NCI-H82 treated with DMSO at 0.1 percent for 48 hours (cell line): ENCODE measurements at regions not wholly inside any gene's neighbourhood (a gene's known extent, or its start where the extent isn't known, plus 50 kb on each side); places are given as distances from the start of the nearest gene placed in this dataset.

Experiments used
- DNase-seq: peaks from one replicate; lab custom pipeline; 2025; ENCODE audit not compliant: unreplicated experiment; lab: John Stamatoyannopoulos, UW

GRCh38 chr13:106178816-106179215 is 356.6 kb downstream of the EFNB2 start:
- no peak for DNase-seq

- peak; percentile 34 for DNase-seq
Observed at GRCh38 chr13:106177146-106177545, 358.3 kb downstream of the EFNB2 start.

- DNase-seq, result no peak
Observed at GRCh38 chr13:106176117-106176516, 359.3 kb downstream of the EFNB2 start.

GRCh38 chr13:106173891-106174610 is 361.4 kb downstream of the EFNB2 start:
- DNase-seq, result no peak

- DNase-seq, result no peak
Observed at GRCh38 chr13:106173346-106173745, 362.1 kb downstream of the EFNB2 start.

GRCh38 chr13:106172176-106172905 is 363.1 kb downstream of the EFNB2 start:
- DNase-seq, result no peak

GRCh38 chr13:106163426-106163825 is 372.0 kb downstream of the EFNB2 start:
- DNase-seq, result no peak

- DNase-seq, result no peak
Observed at GRCh38 chr13:106161146-106161545, 374.3 kb downstream of the EFNB2 start.

- DNase-seq, result no peak
Observed at GRCh38 chr13:106159295-106160195, 375.9 kb downstream of the EFNB2 start.

GRCh38 chr13:106156468-106156867 is 379.0 kb downstream of the EFNB2 start:
- no peak for DNase-seq

- no peak for DNase-seq
Observed at GRCh38 chr13:106155411-106155810, 380.1 kb downstream of the EFNB2 start.

GRCh38 chr13:106153876-106154275 is 381.6 kb downstream of the EFNB2 start:
- no peak for DNase-seq

- DNase-seq, result no peak
Observed at GRCh38 chr13:106153041-106153440, 382.4 kb downstream of the EFNB2 start.

- no peak for DNase-seq
Observed at GRCh38 chr13:106152047-106152446, 383.4 kb downstream of the EFNB2 start.

GRCh38 chr13:106151056-106151699 is 384.3 kb downstream of the EFNB2 start:
- DNase-seq, result no peak

GRCh38 chr13:106145997-106146864 is 389.2 kb downstream of the EFNB2 start:
- DNase-seq, result no peak

GRCh38 chr13:106145070-106145469 is 390.4 kb downstream of the EFNB2 start:
- DNase-seq, result no peak

- DNase-seq, result no peak
Observed at GRCh38 chr13:106143930-106144709, 391.3 kb downstream of the EFNB2 start.

GRCh38 chr13:106143392-106143791 is 392.1 kb downstream of the EFNB2 start:
- DNase-seq, result no peak
